Fibroblast of pulmonary artery (primary cell): ENCODE measurements at regions not wholly inside any gene's neighbourhood (a gene's known extent, or its start where the extent isn't known, plus 50 kb on each side); places are given as distances from the start of the nearest gene placed in this dataset.

Source experiments
- DNase-seq: peaks from one replicate; pipeline ENCODE4 v3.0.0-alpha.2; 2010; ENCODE audit warnings: low read depth
- H3K4me3 ChIP-seq: replicated peaks from 2 replicates; pipeline ENCODE4 v1.5.1; 2011; ENCODE audit warnings: low read depth, mild to moderate bottlenecking, control low read depth, low read length, moderate library complexity
- CTCF ChIP-seq: IDR thresholded peaks from 2 replicates; pipeline ENCODE4 v1.5.1; 2011; ENCODE audit warnings: mild to moderate bottlenecking, control low read depth, low read length, inconsistent platforms; ENCODE audit errors: missing control alignments

GRCh38 chr18:2103299-2103698, 468.0 kb downstream of the METTL4 start:
- no peak for DNase-seq
- no peak for TF ChIP-seq CTCF

GRCh38 chr18:2104620-2105462, 466.5 kb downstream of the METTL4 start:
- no peak overlapping the region for H3K4me3 ChIP-seq
- TF ChIP-seq CTCF, result peak; percentile 80
- peak; percentile 65 for DNase-seq

More at GRCh38 chr18:2103299-2103698, 468.0 kb downstream of the METTL4 start:
- H3K4me3 ChIP-seq, result no peak overlapping the region

GRCh38 chr18:2108591-2108990, 462.7 kb downstream of the METTL4 start:
- no peak for TF ChIP-seq CTCF
- DNase-seq, result no peak

GRCh38 chr18:2111456-2111855, 459.8 kb downstream of the METTL4 start:
- TF ChIP-seq CTCF, result no peak
- no peak overlapping the region for H3K4me3 ChIP-seq
- peak; percentile 36 for DNase-seq

More at GRCh38 chr18:2108591-2108990, 462.7 kb downstream of the METTL4 start:
- no peak overlapping the region for H3K4me3 ChIP-seq

GRCh38 chr18:2112435-2113045, 458.8 kb downstream of the METTL4 start:
- H3K4me3 ChIP-seq, result no peak overlapping the region
- TF ChIP-seq CTCF, result no peak
- DNase-seq, result no peak

- DNase-seq, result no peak
Observed at GRCh38 chr18:2114289-2114688, 457.0 kb downstream of the METTL4 start.

More at GRCh38 chr18:2114289-2114688, 457.0 kb downstream of the METTL4 start:
- no peak for TF ChIP-seq CTCF
- H3K4me3 ChIP-seq, result no peak overlapping the region
